BLaER1 treated with 17β-estradiol and CSF1 and Interleukin-3, amounts not matched to agents 10 nM and 100 nM (cell line): ENCODE measurements at regions not wholly inside any gene's neighbourhood (a gene's known extent, or its start where the extent isn't known, plus 50 kb on each side); places are given as distances from the start of the nearest gene placed in this dataset.

Source experiments
- H3K27ac ChIP-seq, 11 experiments: shearing (Covaris generic); formaldehyde crosslinking; 2 replicates each; pipeline ENCODE4 v1.8.1; 2022
- H3K27me3 ChIP-seq, 11 experiments: shearing (Covaris generic); formaldehyde crosslinking; 2 replicates each; pipeline ENCODE4 v1.8.1; 2022
- H3K36me3 ChIP-seq, 11 experiments: shearing (Covaris generic); formaldehyde crosslinking; 2 replicates each; pipeline ENCODE4 v1.8.1; 2022
- H3K4me1 ChIP-seq, 10 experiments: shearing (Covaris generic); formaldehyde crosslinking; 2 replicates each; pipeline ENCODE4 v1.8.1; 2022
- H3K4me2 ChIP-seq, 11 experiments: shearing (Covaris generic); formaldehyde crosslinking; 2 replicates each; pipeline ENCODE4 v1.8.1; 2022
- H3K4me3 ChIP-seq, 10 experiments: shearing (Covaris generic); formaldehyde crosslinking; 2 replicates each; pipeline ENCODE4 v1.8.1; 2022
- H3K9ac ChIP-seq, 11 experiments: shearing (Covaris generic); formaldehyde crosslinking; 2 replicates each; pipeline ENCODE4 v1.8.1; 2022
- H3K9me3 ChIP-seq, 11 experiments: shearing (Covaris generic); formaldehyde crosslinking; replicated peaks in 1 of 11; 2 replicates each; pipeline ENCODE4 v1.8.1; 2022
- H4K20me1 ChIP-seq, 11 experiments: shearing (Covaris generic); formaldehyde crosslinking; 2 replicates each; pipeline ENCODE4 v1.8.1; 2022
- Cebpa-rat ChIP-seq, 11 experiments: shearing (Covaris generic); IDR thresholded peaks; 2 replicates each; pipeline ENCODE4 v1.8.1; 2022

GRCh38 chr1:208835097-208835463 lies 590.9 kb upstream of the PLXNA2 start:
- H3K27ac ChIP-seq: no peak overlapping the region
- no peak overlapping the region for H3K9ac ChIP-seq
- no peaks in the 10 kb centered on the region for H3K4me1 ChIP-seq
- TF ChIP-seq Cebpa-rat (IDR thresholded peaks at IDR 0.05): no peak
- no peak overlapping the region for H3K4me2 ChIP-seq
- H3K9me3 ChIP-seq: no peaks in the 10 kb centered on the region
- no peaks in the 10 kb centered on the region for H3K36me3 ChIP-seq
- no peaks in the 10 kb centered on the region for H3K27me3 ChIP-seq
- H4K20me1 ChIP-seq: no peaks in the 10 kb centered on the region
- H3K4me3 ChIP-seq: no peak overlapping the region

GRCh38 chr1:208835781-208836180 lies 591.6 kb upstream of the PLXNA2 start:
- H4K20me1 ChIP-seq: no peaks in the 10 kb centered on the region
- H3K9ac ChIP-seq: no peak overlapping the region
- no peak overlapping the region for H3K4me3 ChIP-seq
- no peak overlapping the region for H3K4me2 ChIP-seq
- no peaks in the 10 kb centered on the region for H3K4me1 ChIP-seq
- H3K27ac ChIP-seq: no peak overlapping the region
- no peaks in the 10 kb centered on the region for H3K36me3 ChIP-seq
- no peaks in the 10 kb centered on the region for H3K9me3 ChIP-seq
- no peak for TF ChIP-seq Cebpa-rat (IDR thresholded peaks at IDR 0.05)
- H3K27me3 ChIP-seq: no peaks in the 10 kb centered on the region

GRCh38 chr1:208837242-208837641 lies 593.1 kb upstream of the PLXNA2 start:
- H3K4me3 ChIP-seq: no peak overlapping the region
- no peaks in the 10 kb centered on the region for H3K27me3 ChIP-seq
- no peaks in the 10 kb centered on the region for H4K20me1 ChIP-seq
- H3K4me2 ChIP-seq: no peak overlapping the region
- no peak overlapping the region for H3K27ac ChIP-seq
- H3K9ac ChIP-seq: no peak overlapping the region
- no peaks in the 10 kb centered on the region for H3K4me1 ChIP-seq
- no peaks in the 10 kb centered on the region for H3K36me3 ChIP-seq
- no peak for TF ChIP-seq Cebpa-rat (IDR thresholded peaks at IDR 0.05)
- no peaks in the 10 kb centered on the region for H3K9me3 ChIP-seq

GRCh38 chr1:208841436-208841835 lies 597.3 kb upstream of the PLXNA2 start:
- H3K4me1 ChIP-seq: no peaks in the 10 kb centered on the region
- H3K27me3 ChIP-seq: no peaks in the 10 kb centered on the region
- H3K9ac ChIP-seq: no peak overlapping the region
- H3K36me3 ChIP-seq: no peaks in the 10 kb centered on the region
- H3K4me2 ChIP-seq: no peak overlapping the region
- H3K9me3 ChIP-seq: no peaks in the 10 kb centered on the region
- TF ChIP-seq Cebpa-rat (IDR thresholded peaks at IDR 0.05): no peak
- no peak overlapping the region for H3K4me3 ChIP-seq
- H3K27ac ChIP-seq: no peak overlapping the region
- no peaks in the 10 kb centered on the region for H4K20me1 ChIP-seq

GRCh38 chr1:208842451-208842850 lies 598.3 kb upstream of the PLXNA2 start:
- Histone ChIP-seq H3K27ac (no peak overlapping the region), H3K9me3 (no peaks in the 10 kb centered on the region), H3K36me3 (no peaks in the 10 kb centered on the region), H4K20me1 (no peaks in the 10 kb centered on the region), H3K4me1 (no peaks in the 10 kb centered on the region), H3K9ac (no peak overlapping the region), H3K27me3 (no peaks in the 10 kb centered on the region), H3K4me2 (no peak overlapping the region), H3K4me3 (no peak overlapping the region)
- TF ChIP-seq Cebpa-rat (IDR thresholded peaks at IDR 0.05): no peak

- no peak overlapping the region for H3K4me2 ChIP-seq
Observed at GRCh38 chr1:208844158-208844557, 600.0 kb upstream of the PLXNA2 start.

GRCh38 chr1:208848854-208849253 lies 604.7 kb upstream of the PLXNA2 start:
- H3K4me3 ChIP-seq: no peak overlapping the region
- H3K4me2 ChIP-seq: no peak overlapping the region
- no peaks in the 10 kb centered on the region for H3K27me3 ChIP-seq
- TF ChIP-seq Cebpa-rat (IDR thresholded peaks at IDR 0.05): no peak
- H3K9me3 ChIP-seq: no peaks in the 10 kb centered on the region
- H4K20me1 ChIP-seq: no peaks in the 10 kb centered on the region
- H3K4me1 ChIP-seq: peaks cover 0 to 13% (median 7%) of the 10 kb centered on the region in 10 experiments; a peak in 11 of 20 replicates
- H3K36me3 ChIP-seq: no peaks in the 10 kb centered on the region
- no peak overlapping the region for H3K27ac ChIP-seq
- H3K9ac ChIP-seq: no peak overlapping the region

More at GRCh38 chr1:208844158-208844557, 600.0 kb upstream of the PLXNA2 start:
- Histone ChIP-seq H3K27me3 (no peaks in the 10 kb centered on the region), H3K36me3 (no peaks in the 10 kb centered on the region), H3K9me3 (no peaks in the 10 kb centered on the region), H3K9ac (no peak overlapping the region), H3K4me1 (no peaks in the 10 kb centered on the region), H3K27ac (no peak overlapping the region), H3K4me3 (no peak overlapping the region), H4K20me1 (no peaks in the 10 kb centered on the region)
- TF ChIP-seq Cebpa-rat (IDR thresholded peaks at IDR 0.05): no peak

- no peak overlapping the region for H3K27ac ChIP-seq
- H3K27me3 ChIP-seq: no peaks in the 10 kb centered on the region
- H3K4me2 ChIP-seq: peak overlapping the region in 1 of 11 experiments; percentile 36; a peak in 1 of 22 replicates
- H3K9me3 ChIP-seq: no peaks in the 10 kb centered on the region
- TF ChIP-seq Cebpa-rat (IDR thresholded peaks at IDR 0.05): no peak
- H3K4me3 ChIP-seq: no peak overlapping the region
- H3K4me1 ChIP-seq: peaks cover 0 to 13% (median 7%) of the 10 kb centered on the region in 10 experiments; a peak in 11 of 20 replicates
- H4K20me1 ChIP-seq: no peaks in the 10 kb centered on the region
- H3K36me3 ChIP-seq: no peaks in the 10 kb centered on the region
- no peak overlapping the region for H3K9ac ChIP-seq
Observed at GRCh38 chr1:208850442-208850841, 606.3 kb upstream of the PLXNA2 start.

GRCh38 chr1:208851366-208851765 lies 607.2 kb upstream of the PLXNA2 start:
- Histone ChIP-seq H4K20me1 (no peaks in the 10 kb centered on the region), H3K4me1 (peaks cover 0 to 14% (median 7%) of the 10 kb centered on the region in 10 experiments; a peak in 11 of 20 replicates), H3K4me3 (no peak overlapping the region), H3K4me2 (peak overlapping the region in 8 of 11 experiments; percentile 15 to 50 (median 34); a peak in 10 of 22 replicates), H3K36me3 (no peaks in the 10 kb centered on the region), H3K27ac (no peak overlapping the region), H3K27me3 (no peaks in the 10 kb centered on the region), H3K9ac (no peak overlapping the region), H3K9me3 (no peaks in the 10 kb centered on the region)
- no peak for TF ChIP-seq Cebpa-rat (IDR thresholded peaks at IDR 0.05)

GRCh38 chr1:208852911-208853310 lies 608.7 kb upstream of the PLXNA2 start:
- Histone ChIP-seq H3K4me3 (no peak overlapping the region), H3K4me2 (no peak overlapping the region), H3K4me1 (peaks cover 0 to 14% (median 7%) of the 10 kb centered on the region in 10 experiments; a peak in 11 of 20 replicates), H3K27ac (no peak overlapping the region), H3K36me3 (no peaks in the 10 kb centered on the region), H3K9ac (no peak overlapping the region), H3K9me3 (no peaks in the 10 kb centered on the region), H4K20me1 (no peaks in the 10 kb centered on the region), H3K27me3 (no peaks in the 10 kb centered on the region)
- TF ChIP-seq Cebpa-rat (IDR thresholded peaks at IDR 0.05): no peak
